Esophagus muscularis mucosa (tissue), 3 donors: ENCODE measurements at regions not wholly inside any gene's neighbourhood (a gene's known extent, or its start where the extent isn't known, plus 50 kb on each side); places are given as distances from the start of the nearest gene placed in this dataset.

ENCODE experiments used
- CTCF ChIP-seq, 3 experiments: fragments of 200-600 bp in 2 of 3; fragments of 450-650 bp in 1 of 3; sonication (generic) in 2 of 3; IDR thresholded peaks; one replicate each; pipeline ENCODE4 v1.5.1; 2017 to 2019; ENCODE audit warnings: antibody characterized with exemption in 3 of 3, mild to moderate bottlenecking in 2 of 3, moderate library complexity in 1 of 3
- POLR2A ChIP-seq: fragments of 450-650 bp; IDR thresholded peaks from one replicate; pipeline ENCODE4 v1.6.1; 2017; ENCODE audit warnings: antibody characterized with exemption, moderate library complexity, mild to moderate bottlenecking, low read depth

DNA sequence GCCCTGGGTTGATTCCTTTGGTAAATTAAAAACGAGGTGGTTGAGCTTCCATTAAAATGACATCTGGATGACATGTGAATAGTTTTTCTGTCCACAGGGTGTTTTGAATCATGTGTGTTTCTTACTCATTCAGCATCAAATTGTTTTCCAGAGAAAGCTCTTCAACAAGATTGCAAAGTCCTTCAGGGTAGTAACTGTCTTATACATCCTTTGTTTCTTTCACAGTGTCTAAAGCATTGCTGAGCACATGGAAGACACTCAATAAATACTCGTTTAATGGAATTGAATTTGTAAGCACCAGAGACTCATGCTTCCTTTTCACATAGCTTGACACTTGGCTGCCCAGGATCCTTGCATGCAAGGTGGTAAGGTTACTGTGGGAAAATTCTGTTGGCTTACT is 223.1 kb upstream of the CNTN6 start:
- TF ChIP-seq POLR2A (no peak), CTCF (IDR thresholded peaks at IDR 0.05) (no peak)
